ENCODE measurements at regions not wholly inside any gene's neighbourhood (a gene's known extent, or its start where the extent isn't known, plus 50 kb on each side); places are given as distances from the start of the nearest gene placed in this dataset.

- ATAC-seq, result no peak
- H3K36me3 ChIP-seq (ENCODE audit: control insufficient read depth in 2 of 3, insufficient read depth in 3 of 3, low read length in 3 of 3), result no peaks in the 10 kb centered on the region
- H3K9me3 Mint-ChIP-seq, result peaks cover 0 to 4% (median 0%) of the 10 kb centered on the region in 11 donors
- H3K4me1 Mint-ChIP-seq, result peaks cover 0 to 2% (median 0%) of the 10 kb centered on the region in 7 donors
- H3K27me3 ChIP-seq (ENCODE audit: control insufficient read depth in 2 of 2, insufficient read depth in 2 of 2, low read length in 2 of 2), result no peaks in the 10 kb centered on the region
- no peak for DNase-seq
- H3K4me3 Mint-ChIP-seq, result no peak overlapping the region
- POLR2A ChIA-PET, result no interaction called here
- peaks cover 8 to 30% (median 14%) of the 10 kb centered on the region in 5 donors for H3K27me3 Mint-ChIP-seq
- intact Hi-C loops (cut with micrococcal nuclease), result no loop called here
- H3K36me3 Mint-ChIP-seq, result no peaks in the 10 kb centered on the region
- H3K4me1 ChIP-seq (ENCODE audit: control insufficient read depth in 2 of 2, insufficient read depth in 2 of 2, low read length in 2 of 2), result no peaks in the 10 kb centered on the region
- no peaks in the 10 kb centered on the region for H3K9me3 ChIP-seq (ENCODE audit: control insufficient read depth in 2 of 3, low read length in 3 of 3)
- CTCF ChIA-PET, result no interaction called here
- H3K4me3 ChIP-seq (ENCODE audit: low read length), result no peak overlapping the region
- no peak overlapping the region for H3K27ac ChIP-seq (ENCODE audit: low read depth, low read length)
- H3K27ac Mint-ChIP-seq, result no peak overlapping the region
These were observed 221.2 kb downstream of the IRS1 start for GRCh38 chr2:226578373-226578772.

- no peaks in the 10 kb centered on the region for H3K36me3 Mint-ChIP-seq
- H3K27ac Mint-ChIP-seq, result no peak overlapping the region
- Histone ChIP-seq H3K9me3 (ENCODE audit: control insufficient read depth in 2 of 3, low read length in 3 of 3) (no peaks in the 10 kb centered on the region), H3K27ac (ENCODE audit: low read depth, low read length) (no peak overlapping the region), H3K4me1 (ENCODE audit: control insufficient read depth in 2 of 2, insufficient read depth in 2 of 2, low read length in 2 of 2) (no peaks in the 10 kb centered on the region), H3K36me3 (ENCODE audit: control insufficient read depth in 2 of 3, insufficient read depth in 3 of 3, low read length in 3 of 3) (no peaks in the 10 kb centered on the region), H3K4me3 (ENCODE audit: low read length) (no peak overlapping the region), H3K27me3 (ENCODE audit: control insufficient read depth in 2 of 2, insufficient read depth in 2 of 2, low read length in 2 of 2) (no peaks in the 10 kb centered on the region)
- peaks cover 0 to 11% (median 9%) of the 10 kb centered on the region in 5 donors for H3K27me3 Mint-ChIP-seq
- intact Hi-C loops (cut with micrococcal nuclease), result no loop called here
- H3K9me3 Mint-ChIP-seq, result peaks cover 0 to 4% (median 0%) of the 10 kb centered on the region in 11 donors
- ATAC-seq, result no peak
- no peak overlapping the region for H3K4me3 Mint-ChIP-seq
- ChIA-PET CTCF (no interaction called here), POLR2A (no interaction called here)
- peaks cover 0 to 1% (median 0%) of the 10 kb centered on the region in 7 donors for H3K4me1 Mint-ChIP-seq
- DNase-seq, result no peak
These were observed 223.7 kb downstream of the IRS1 start for GRCh38 chr2:226575928-226576327.

- Histone ChIP-seq H3K27me3 (ENCODE audit: control insufficient read depth in 2 of 2, insufficient read depth in 2 of 2, low read length in 2 of 2) (no peaks in the 10 kb centered on the region), H3K9me3 (ENCODE audit: control insufficient read depth in 2 of 3, low read length in 3 of 3) (no peaks in the 10 kb centered on the region), H3K36me3 (ENCODE audit: control insufficient read depth in 2 of 3, insufficient read depth in 3 of 3, low read length in 3 of 3) (no peaks in the 10 kb centered on the region), H3K27ac (ENCODE audit: low read depth, low read length) (no peak overlapping the region), H3K4me1 (ENCODE audit: control insufficient read depth in 2 of 2, insufficient read depth in 2 of 2, low read length in 2 of 2) (no peaks in the 10 kb centered on the region), H3K4me3 (ENCODE audit: low read length) (no peak overlapping the region)
- DNase-seq (no peak), ATAC-seq (no peak)
- no peaks in the 10 kb centered on the region for H3K36me3 Mint-ChIP-seq
- ChIA-PET CTCF (no interaction called here), POLR2A (no interaction called here)
- H3K27me3 Mint-ChIP-seq, result peaks cover 0 to 13% (median 5%) of the 10 kb centered on the region in 5 donors
- peaks cover 0 to 1% (median 0%) of the 10 kb centered on the region in 7 donors for H3K4me1 Mint-ChIP-seq
- H3K27ac Mint-ChIP-seq, result no peak overlapping the region
- H3K4me3 Mint-ChIP-seq, result no peak overlapping the region
- intact Hi-C loops (cut with micrococcal nuclease), result no loop called here
- peaks cover 0 to 4% (median 0%) of the 10 kb centered on the region in 11 donors for H3K9me3 Mint-ChIP-seq
These were observed 226.5 kb downstream of the IRS1 start for GRCh38 chr2:226573158-226573557.

- no peaks in the 10 kb centered on the region for H3K36me3 ChIP-seq (ENCODE audit: control insufficient read depth in 2 of 3, insufficient read depth in 3 of 3, low read length in 3 of 3)
- Mint-ChIP-seq H3K36me3 (no peaks in the 10 kb centered on the region), H3K9me3 (peaks cover 0 to 3% (median 0%) of the 10 kb centered on the region in 11 donors), H3K27me3 (peaks cover 0 to 10% (median 9%) of the 10 kb centered on the region in 5 donors), H3K4me1 (no peaks in the 10 kb centered on the region), H3K27ac (no peak overlapping the region), H3K4me3 (no peak overlapping the region)
- POLR2A ChIA-PET, result no interaction called here
- no peaks in the 10 kb centered on the region for H3K4me1 ChIP-seq (ENCODE audit: control insufficient read depth in 2 of 2, insufficient read depth in 2 of 2, low read length in 2 of 2)
- no peak overlapping the region for H3K4me3 ChIP-seq (ENCODE audit: low read length)
- DNase-seq (no peak), ATAC-seq (no peak)
- no peaks in the 10 kb centered on the region for H3K27me3 ChIP-seq (ENCODE audit: control insufficient read depth in 2 of 2, insufficient read depth in 2 of 2, low read length in 2 of 2)
- CTCF ChIA-PET, result no interaction called here
- intact Hi-C loops (cut with micrococcal nuclease), result no loop called here
- H3K27ac ChIP-seq (ENCODE audit: low read depth, low read length), result no peak overlapping the region
- H3K9me3 ChIP-seq (ENCODE audit: control insufficient read depth in 2 of 3, low read length in 3 of 3), result no peaks in the 10 kb centered on the region
These were observed 235.0 kb downstream of the IRS1 start for GRCh38 chr2:226564667-226565066.

- no peaks in the 10 kb centered on the region for H3K9me3 ChIP-seq (ENCODE audit: control insufficient read depth in 2 of 3, low read length in 3 of 3)
- intact Hi-C loops (cut with micrococcal nuclease), result no loop called here
- no peaks in the 10 kb centered on the region for H3K4me1 ChIP-seq (ENCODE audit: control insufficient read depth in 2 of 2, insufficient read depth in 2 of 2, low read length in 2 of 2)
- no peaks in the 10 kb centered on the region for H3K27me3 ChIP-seq (ENCODE audit: control insufficient read depth in 2 of 2, insufficient read depth in 2 of 2, low read length in 2 of 2)
- ATAC-seq, result no peak
- no peak overlapping the region for H3K27ac ChIP-seq (ENCODE audit: low read depth, low read length)
- CTCF ChIA-PET, result no interaction called here
- H3K36me3 Mint-ChIP-seq, result no peaks in the 10 kb centered on the region
- H3K27ac Mint-ChIP-seq, result no peak overlapping the region
- no peak overlapping the region for H3K4me3 Mint-ChIP-seq
- no peaks in the 10 kb centered on the region for H3K36me3 ChIP-seq (ENCODE audit: control insufficient read depth in 2 of 3, insufficient read depth in 3 of 3, low read length in 3 of 3)
- no peak overlapping the region for H3K4me3 ChIP-seq (ENCODE audit: low read length)
- POLR2A ChIA-PET, result no interaction called here
- H3K9me3 Mint-ChIP-seq, result peaks cover 0 to 3% (median 0%) of the 10 kb centered on the region in 11 donors
- H3K4me1 Mint-ChIP-seq, result no peaks in the 10 kb centered on the region
- H3K27me3 Mint-ChIP-seq, result peaks cover 6 to 20% (median 13%) of the 10 kb centered on the region in 5 donors
- DNase-seq, result no peak
These were observed 237.7 kb downstream of the IRS1 start for GRCh38 chr2:226561962-226562361.

- Histone ChIP-seq H3K36me3 (ENCODE audit: control insufficient read depth in 2 of 3, insufficient read depth in 3 of 3, low read length in 3 of 3) (no peaks in the 10 kb centered on the region), H3K27ac (ENCODE audit: low read depth, low read length) (no peak overlapping the region), H3K4me3 (ENCODE audit: low read length) (no peak overlapping the region), H3K27me3 (ENCODE audit: control insufficient read depth in 2 of 2, insufficient read depth in 2 of 2, low read length in 2 of 2) (no peaks in the 10 kb centered on the region), H3K9me3 (ENCODE audit: control insufficient read depth in 2 of 3, low read length in 3 of 3) (no peaks in the 10 kb centered on the region), H3K4me1 (ENCODE audit: control insufficient read depth in 2 of 2, insufficient read depth in 2 of 2, low read length in 2 of 2) (no peaks in the 10 kb centered on the region)
- H3K36me3 Mint-ChIP-seq, result no peaks in the 10 kb centered on the region
- H3K9me3 Mint-ChIP-seq, result peaks cover 0 to 3% (median 0%) of the 10 kb centered on the region in 11 donors
- DNase-seq (no peak), ATAC-seq (no peak)
- intact Hi-C loops (cut with micrococcal nuclease), result no loop called here
- H3K4me1 Mint-ChIP-seq, result no peaks in the 10 kb centered on the region
- H3K27me3 Mint-ChIP-seq, result peaks cover 9 to 24% (median 18%) of the 10 kb centered on the region in 5 donors
- H3K4me3 Mint-ChIP-seq, result no peak overlapping the region
- POLR2A ChIA-PET, result interaction anchor here (0.5 kb wide), 1 partner anchor 192 kb away, joined by 3 read pairs; no protein-coding TSS in a partner anchor
- CTCF ChIA-PET, result no interaction called here
- H3K27ac Mint-ChIP-seq, result no peak overlapping the region
These were observed 239.3 kb downstream of the IRS1 start for GRCh38 chr2:226560325-226560724.

GRCh38 chr2:226559536-226559935 is 240.1 kb downstream of the IRS1 start:
- POLR2A ChIA-PET, result no interaction called here
- Mint-ChIP-seq H3K4me3 (no peak overlapping the region), H3K27ac (no peak overlapping the region), H3K27me3 (peaks cover 9 to 24% (median 15%) of the 10 kb centered on the region in 5 donors), H3K9me3 (peaks cover 0 to 3% (median 0%) of the 10 kb centered on the region in 11 donors), H3K36me3 (no peaks in the 10 kb centered on the region), H3K4me1 (no peaks in the 10 kb centered on the region)
- Histone ChIP-seq H3K36me3 (ENCODE audit: control insufficient read depth in 2 of 3, insufficient read depth in 3 of 3, low read length in 3 of 3) (no peaks in the 10 kb centered on the region), H3K4me1 (ENCODE audit: control insufficient read depth in 2 of 2, insufficient read depth in 2 of 2, low read length in 2 of 2) (no peaks in the 10 kb centered on the region), H3K27me3 (ENCODE audit: control insufficient read depth in 2 of 2, insufficient read depth in 2 of 2, low read length in 2 of 2) (no peaks in the 10 kb centered on the region), H3K27ac (ENCODE audit: low read depth, low read length) (no peak overlapping the region), H3K9me3 (ENCODE audit: control insufficient read depth in 2 of 3, low read length in 3 of 3) (no peaks in the 10 kb centered on the region), H3K4me3 (ENCODE audit: low read length) (no peak overlapping the region)
- CTCF ChIA-PET, result no interaction called here
- ATAC-seq (no peak), DNase-seq (no peak)
- intact Hi-C loops (cut with micrococcal nuclease), result no loop called here

Measured in naive thymus-derived CD4-positive, alpha-beta T cell (primary cell).